Breast epithelium (tissue), 4 donors: ENCODE measurements at regions not wholly inside any gene's neighbourhood (a gene's known extent, or its start where the extent isn't known, plus 50 kb on each side); places are given as distances from the start of the nearest gene placed in this dataset.
"Not testable (repeated sequence)": the region's sequence is repeated elsewhere in the genome, so short reads cannot be mapped to it uniquely, and the experiment has no call there.

Experiments
- DNase-seq, 2 donors: peaks; one replicate each; pipeline ENCODE4 v3.0.0-alpha.2; 2019; ENCODE audit warnings: low spot score in 2 of 2
- H3K27ac ChIP-seq, 2 donors: fragments of 200-600 bp; sonication (generic) in 1 of 2; one replicate each; pipeline ENCODE4 v1.5.1; 2016 to 2019; ENCODE audit warnings: mild to moderate bottlenecking in 1 of 2
- H3K27me3 ChIP-seq, 2 donors: fragments of 200-600 bp; sonication (generic) in 1 of 2; one replicate each; pipeline versions ENCODE4 v1.5.1 to v1.6.0; 2017 to 2019; ENCODE audit warnings: control low read depth in 1 of 2, mild to moderate bottlenecking in 1 of 2
- H3K36me3 ChIP-seq: fragments of 200-600 bp; one replicate; pipeline ENCODE4 v1.5.1; 2019
- H3K4me1 ChIP-seq, 2 donors: fragments of 200-600 bp; sonication (generic); one replicate each; pipeline ENCODE4 v1.5.1; 2016 to 2019; ENCODE audit warnings: control low read depth in 1 of 2
- H3K4me3 ChIP-seq, 3 donors: fragments of 200-600 bp; sonication (generic); 1 replicate in 2 of 3; 2 replicates in 1 of 3; pipeline ENCODE4 v1.5.1; 2016 to 2019; ENCODE audit warnings: mild to moderate bottlenecking in 3 of 3, moderate library complexity in 2 of 3
- H3K9me3 ChIP-seq, 2 donors: fragments of 200-600 bp; sonication (generic) in 1 of 2; one replicate each; pipeline ENCODE4 v1.5.1; 2016 to 2019; ENCODE audit warnings: control low read depth in 1 of 2
- CTCF ChIP-seq, 3 donors: fragments of 450-650 bp; IDR thresholded peaks; one replicate each; pipeline ENCODE4 v1.5.1; 2016 to 2017; ENCODE audit warnings: antibody characterized with exemption in 3 of 3, mild to moderate bottlenecking in 3 of 3, moderate library complexity in 3 of 3
- POLR2A ChIP-seq: fragments of 450-650 bp; IDR thresholded peaks from one replicate; pipeline ENCODE4 v1.6.1; 2016; ENCODE audit warnings: antibody characterized with exemption, mild to moderate bottlenecking, moderate library complexity
- POLR2AphosphoS5 ChIP-seq, 3 donors: sonication (generic); formaldehyde crosslinking; IDR thresholded peaks; one replicate each; pipeline ENCODE4 v1.6.1; 2017; ENCODE audit warnings: antibody characterized with exemption in 3 of 3
- intact Hi-C: fragments of 100-400 bp; cut with DNase I; formaldehyde crosslinking; loops from one replicate; pipeline ENCODE4 v1.15.1; 2023; ENCODE audit warnings: low total_unique reads

GRCh38 chr5:118392491-118392890, 595.9 kb downstream of the DTWD2 start:
- no peak for DNase-seq
- H3K27ac ChIP-seq = no peak overlapping the region
- no peaks in the 10 kb centered on the region for H3K36me3 ChIP-seq
- intact Hi-C loops = no loop called here
- no peaks in the 10 kb centered on the region for H3K27me3 ChIP-seq
- TF ChIP-seq CTCF (IDR thresholded peaks at IDR 0.05) (no peak), POLR2AphosphoS5 (IDR thresholded peaks at IDR 0.05) (no peak), POLR2A (no peak)
- no peak overlapping the region for H3K4me3 ChIP-seq
- H3K4me1 ChIP-seq = no peaks in the 10 kb centered on the region
- no peaks in the 10 kb centered on the region for H3K9me3 ChIP-seq

- H3K27me3 ChIP-seq, H3K27ac ChIP-seq, H3K4me3 ChIP-seq, intact Hi-C loops, H3K36me3 ChIP-seq, DNase-seq, H3K9me3 ChIP-seq, H3K4me1 ChIP-seq: not testable (repeated sequence)
These were observed 605.4 kb downstream of the DTWD2 start for GRCh38 chr5:118382931-118383330.

- no peaks in the 10 kb centered on the region for H3K36me3 ChIP-seq
- peaks cover 6 to 8% of the 10 kb centered on the region in 2 donors for H3K9me3 ChIP-seq
- H3K4me3 ChIP-seq = no peak overlapping the region
- H3K27me3 ChIP-seq = no peaks in the 10 kb centered on the region
- no peak for DNase-seq
- no peaks in the 10 kb centered on the region for H3K4me1 ChIP-seq
- TF ChIP-seq POLR2A (no peak), POLR2AphosphoS5 (IDR thresholded peaks at IDR 0.05) (no peak), CTCF (IDR thresholded peaks at IDR 0.05) (no peak)
- H3K27ac ChIP-seq = no peak overlapping the region
- intact Hi-C loops = no loop called here
These were observed 608.9 kb downstream of the DTWD2 start for GRCh38 chr5:118379470-118379869.

- TF ChIP-seq CTCF (IDR thresholded peaks at IDR 0.05) (no peak), POLR2A (no peak), POLR2AphosphoS5 (IDR thresholded peaks at IDR 0.05) (no peak)
- H3K27ac ChIP-seq = no peak overlapping the region
- no peaks in the 10 kb centered on the region for H3K27me3 ChIP-seq
- H3K4me3 ChIP-seq = no peak overlapping the region
- H3K36me3 ChIP-seq = no peaks in the 10 kb centered on the region
- peaks cover 6 to 8% of the 10 kb centered on the region in 2 donors for H3K9me3 ChIP-seq
- DNase-seq = no peak
- intact Hi-C loops = no loop called here
- no peaks in the 10 kb centered on the region for H3K4me1 ChIP-seq
These were observed 609.4 kb downstream of the DTWD2 start for GRCh38 chr5:118378959-118379358.

GRCh38 chr5:118377420-118377819, 610.9 kb downstream of the DTWD2 start:
- H3K4me3 ChIP-seq = no peak overlapping the region
- intact Hi-C loops = no loop called here
- H3K27ac ChIP-seq = no peak overlapping the region
- no peak for TF ChIP-seq CTCF (IDR thresholded peaks at IDR 0.05)
- TF ChIP-seq POLR2A = no peak
- TF ChIP-seq POLR2AphosphoS5 (IDR thresholded peaks at IDR 0.05) = no peak
- H3K9me3 ChIP-seq = peaks cover 0 to under 1% of the 10 kb centered on the region in 2 donors
- no peak for DNase-seq
- no peaks in the 10 kb centered on the region for H3K27me3 ChIP-seq
- H3K36me3 ChIP-seq = no peaks in the 10 kb centered on the region
- no peaks in the 10 kb centered on the region for H3K4me1 ChIP-seq
